ENCODE measurements at regions not wholly inside any gene's neighbourhood (a gene's known extent, or its start where the extent isn't known, plus 50 kb on each side); places are given as distances from the start of the nearest gene placed in this dataset.

DNA sequence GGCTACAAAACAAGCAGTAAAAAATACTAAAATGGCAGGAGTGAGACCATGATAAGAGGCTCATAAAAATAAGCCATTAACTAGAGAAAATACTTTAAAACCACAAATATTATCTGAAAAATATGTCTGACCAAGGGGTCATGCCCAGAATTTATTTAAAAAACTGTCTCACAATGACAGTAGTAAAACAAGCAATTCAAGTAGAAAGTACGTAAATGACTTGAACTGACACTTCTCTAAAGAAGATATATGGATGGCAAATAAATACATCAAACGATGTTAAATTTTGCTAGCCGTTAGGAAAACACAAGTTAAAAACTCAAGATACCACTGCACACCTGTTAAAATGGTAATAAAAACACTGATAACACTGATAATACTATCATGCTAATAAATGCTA is 353.9 kb upstream of the GRAMD2B start:
- no peak overlapping the region for H3K27ac Mint-ChIP-seq
- no peak overlapping the region for H3K4me3 ChIP-seq (ENCODE audit: low read length)
- TF ChIP-seq, protein P1, sequence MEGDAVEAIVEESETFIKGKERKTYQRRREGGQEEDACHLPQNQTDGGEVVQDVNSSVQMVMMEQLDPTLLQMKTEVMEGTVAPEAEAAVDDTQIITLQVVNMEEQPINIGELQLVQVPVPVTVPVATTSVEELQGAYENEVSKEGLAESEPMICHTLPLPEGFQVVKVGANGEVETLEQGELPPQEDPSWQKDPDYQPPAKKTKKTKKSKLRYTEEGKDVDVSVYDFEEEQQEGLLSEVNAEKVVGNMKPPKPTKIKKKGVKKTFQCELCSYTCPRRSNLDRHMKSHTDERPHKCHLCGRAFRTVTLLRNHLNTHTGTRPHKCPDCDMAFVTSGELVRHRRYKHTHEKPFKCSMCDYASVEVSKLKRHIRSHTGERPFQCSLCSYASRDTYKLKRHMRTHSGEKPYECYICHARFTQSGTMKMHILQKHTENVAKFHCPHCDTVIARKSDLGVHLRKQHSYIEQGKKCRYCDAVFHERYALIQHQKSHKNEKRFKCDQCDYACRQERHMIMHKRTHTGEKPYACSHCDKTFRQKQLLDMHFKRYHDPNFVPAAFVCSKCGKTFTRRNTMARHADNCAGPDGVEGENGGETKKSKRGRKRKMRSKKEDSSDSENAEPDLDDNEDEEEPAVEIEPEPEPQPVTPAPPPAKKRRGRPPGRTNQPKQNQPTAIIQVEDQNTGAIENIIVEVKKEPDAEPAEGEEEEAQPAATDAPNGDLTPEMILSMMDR (IDR thresholded peaks at IDR 0.05): no peak
- H3K27me3 ChIP-seq (ENCODE audit: control insufficient read depth in 1 of 2, insufficient read depth in 2 of 2, low read length in 2 of 2): no peaks in the 10 kb centered on the region
- CTCF ChIA-PET: no interaction called here
- peaks cover 18% of the 10 kb centered on the region for H3K9me3 Mint-ChIP-seq
- no peaks in the 10 kb centered on the region for H3K27me3 Mint-ChIP-seq
- DNase-seq: no peak
- H3K27ac ChIP-seq (ENCODE audit: low read depth in 1 of 2, low read length in 2 of 2): no peak overlapping the region
- POLR2A ChIA-PET: no interaction called here
- no peaks in the 10 kb centered on the region for H3K36me3 ChIP-seq (ENCODE audit: insufficient read depth, low read length)
- intact Hi-C loops (cut with DNase I, micrococcal nuclease): no loop called here
- peaks cover 0 to 13% of the 10 kb centered on the region in 2 experiments for H3K9me3 ChIP-seq (ENCODE audit: control insufficient read depth in 1 of 2, insufficient read depth in 1 of 2, low read length in 2 of 2)
- H3K4me1 ChIP-seq (ENCODE audit: insufficient read depth, low read length): no peaks in the 10 kb centered on the region
- no peak for ATAC-seq (ENCODE audit: poor library complexity)
- no peak overlapping the region for H3K4me3 Mint-ChIP-seq
- no peaks in the 10 kb centered on the region for H3K4me1 Mint-ChIP-seq (ENCODE audit: low read depth)
- no peaks in the 10 kb centered on the region for H3K36me3 Mint-ChIP-seq (ENCODE audit: low read depth)

DNA sequence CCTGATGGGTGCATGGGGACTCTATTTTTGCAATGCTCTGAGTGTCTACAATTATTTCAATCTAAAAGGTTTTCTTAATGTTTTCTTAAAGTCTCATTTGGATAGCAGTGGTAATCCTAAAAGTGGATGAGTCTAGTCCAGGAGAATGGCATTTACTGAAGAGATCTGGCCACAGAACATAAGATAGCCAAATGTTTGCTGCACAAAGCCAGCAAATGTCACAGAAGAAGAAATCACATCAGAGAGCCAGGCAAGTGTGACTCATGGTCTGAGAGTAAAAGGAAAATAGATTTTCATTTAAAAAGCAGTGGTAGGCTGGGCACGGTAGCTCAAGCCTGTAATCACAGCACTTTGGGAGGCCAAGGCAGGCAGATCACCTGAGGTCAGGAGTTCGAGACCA is 352.7 kb upstream of the GRAMD2B start:
- intact Hi-C loops (cut with DNase I, micrococcal nuclease): no loop called here
- TF ChIP-seq, protein P1 (IDR thresholded peaks at IDR 0.05): no peak
- Histone ChIP-seq H3K27ac (ENCODE audit: low read depth in 1 of 2, low read length in 2 of 2) (no peak overlapping the region), H3K4me1 (ENCODE audit: insufficient read depth, low read length) (no peaks in the 10 kb centered on the region), H3K9me3 (ENCODE audit: control insufficient read depth in 1 of 2, insufficient read depth in 1 of 2, low read length in 2 of 2) (peaks cover 0 to 10% of the 10 kb centered on the region in 2 experiments), H3K27me3 (ENCODE audit: control insufficient read depth in 1 of 2, insufficient read depth in 2 of 2, low read length in 2 of 2) (no peaks in the 10 kb centered on the region), H3K36me3 (ENCODE audit: insufficient read depth, low read length) (no peaks in the 10 kb centered on the region), H3K4me3 (ENCODE audit: low read length) (no peak overlapping the region)
- POLR2A ChIA-PET: no interaction called here
- Mint-ChIP-seq H3K27ac (no peak overlapping the region), H3K9me3 (peaks cover 18% of the 10 kb centered on the region), H3K36me3 (ENCODE audit: low read depth) (no peaks in the 10 kb centered on the region), H3K4me3 (no peak overlapping the region), H3K27me3 (no peaks in the 10 kb centered on the region), H3K4me1 (ENCODE audit: low read depth) (no peaks in the 10 kb centered on the region)
- ATAC-seq (ENCODE audit: poor library complexity): no peak
- DNase-seq: no peak
- CTCF ChIA-PET: no interaction called here

DNA sequence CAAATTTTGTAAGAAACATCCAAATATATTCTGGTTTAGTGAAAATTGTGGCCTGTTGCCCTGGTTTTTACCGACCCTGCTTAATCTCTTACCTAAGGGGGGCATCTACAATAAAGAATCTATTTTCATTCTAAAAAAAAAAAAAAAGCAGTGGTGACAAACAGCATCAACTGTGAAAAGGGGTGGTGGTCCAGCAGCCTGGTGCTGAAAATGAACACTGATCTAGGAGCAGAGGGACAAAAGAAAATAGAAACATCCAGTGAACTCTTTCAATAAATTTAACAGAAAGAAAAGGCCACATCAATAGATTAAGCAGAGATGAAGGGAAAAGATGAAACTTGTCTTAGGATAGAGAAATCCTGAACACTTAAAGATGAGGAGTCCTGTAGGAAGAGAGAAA is 348.7 kb upstream of the GRAMD2B start:
- Mint-ChIP-seq H3K4me3 (no peak overlapping the region), H3K27me3 (no peaks in the 10 kb centered on the region), H3K9me3 (peaks cover 14% of the 10 kb centered on the region), H3K4me1 (ENCODE audit: low read depth) (no peaks in the 10 kb centered on the region), H3K36me3 (ENCODE audit: low read depth) (no peaks in the 10 kb centered on the region), H3K27ac (no peak overlapping the region)
- no peak for DNase-seq
- peaks cover under 1 to 4% of the 10 kb centered on the region in 2 experiments for H3K9me3 ChIP-seq (ENCODE audit: control insufficient read depth in 1 of 2, insufficient read depth in 1 of 2, low read length in 2 of 2)
- intact Hi-C loops (cut with DNase I, micrococcal nuclease): no loop called here
- H3K27me3 ChIP-seq (ENCODE audit: control insufficient read depth in 1 of 2, insufficient read depth in 2 of 2, low read length in 2 of 2): no peaks in the 10 kb centered on the region
- POLR2A ChIA-PET: no interaction called here
- no peak overlapping the region for H3K27ac ChIP-seq (ENCODE audit: low read depth in 1 of 2, low read length in 2 of 2)
- H3K36me3 ChIP-seq (ENCODE audit: insufficient read depth, low read length): no peaks in the 10 kb centered on the region
- ATAC-seq (ENCODE audit: poor library complexity): no peak
- H3K4me3 ChIP-seq (ENCODE audit: low read length): no peak overlapping the region
- CTCF ChIA-PET: no interaction called here
- no peaks in the 10 kb centered on the region for H3K4me1 ChIP-seq (ENCODE audit: insufficient read depth, low read length)
- TF ChIP-seq, protein P1 (IDR thresholded peaks at IDR 0.05): no peak

All from CD4-positive, alpha-beta T cell (primary cell).